Small intestine (tissue), 7 donors: ENCODE measurements at regions not wholly inside any gene's neighbourhood (a gene's known extent, or its start where the extent isn't known, plus 50 kb on each side); places are given as distances from the start of the nearest gene placed in this dataset.

ENCODE experiments used
- DNase-seq, 2 donors: peaks; one replicate each; pipeline versions ENCODE4 v3.0.0 to v3.0.0-alpha.2; 2013
- FAIRE-seq: peaks from 2 replicates; lab custom pipeline; 2012; peaks lifted over from hg19 to GRCh38; lab: Jason Lieb, UNC
- H3K27ac ChIP-seq, 3 donors: one replicate each; pipeline ENCODE4 v1.5.1; 2013; ENCODE audit warnings: low read length in 2 of 3, mild to moderate bottlenecking in 2 of 3, control low read depth in 1 of 3, inconsistent platforms in 1 of 3, low read depth in 1 of 3, moderate library complexity in 1 of 3
- H3K27me3 ChIP-seq, 3 donors: one replicate each; pipeline ENCODE4 v1.6.1; 2013; ENCODE audit warnings: low read length in 3 of 3, inconsistent platforms in 1 of 3; ENCODE audit not compliant: control insufficient read depth in 3 of 3, insufficient read depth in 3 of 3
- H3K36me3 ChIP-seq, 3 donors: one replicate each; pipeline ENCODE4 v1.6.1; 2013; ENCODE audit warnings: low read length in 3 of 3, inconsistent platforms in 1 of 3, low read depth in 1 of 3, mild to moderate bottlenecking in 1 of 3, moderate library complexity in 1 of 3; ENCODE audit not compliant: control insufficient read depth in 3 of 3, insufficient read depth in 2 of 3
- H3K4me1 ChIP-seq, 3 donors: one replicate each; pipeline ENCODE4 v1.6.1; 2013; ENCODE audit warnings: low read length in 2 of 3, inconsistent platforms in 1 of 3, low read depth in 1 of 3, mild to moderate bottlenecking in 1 of 3, moderate library complexity in 1 of 3; ENCODE audit not compliant: control insufficient read depth in 3 of 3, insufficient read depth in 2 of 3
- H3K4me3 ChIP-seq, 3 donors: one replicate each; pipeline ENCODE4 v1.5.1; 2013; ENCODE audit warnings: low read length in 3 of 3, control low read depth in 1 of 3, inconsistent platforms in 1 of 3, low read depth in 1 of 3, mild to moderate bottlenecking in 1 of 3, moderate library complexity in 1 of 3
- H3K9me3 ChIP-seq, 2 donors: one replicate each; pipeline ENCODE4 v1.6.1; 2013; ENCODE audit warnings: low read depth in 1 of 2, low read length in 1 of 2; ENCODE audit not compliant: control insufficient read depth in 2 of 2, insufficient read depth in 1 of 2
- WGBS, 3 donors: extraction: QIAGEN DNeasy Blood & Tissue Kit; methylation state at CpG; one replicate each; pipeline ENCODE4 v1.1.7; 2013; 5-methylcytosine and 5-hydroxymethylcytosine counted together
- donor health status: healthy with polysubstance abuse.
- donor health status: control.
- donor health status: control.
- donor health status: Bipolar disorder and iron deficiency.
- donor health status: healthy.

GRCh38 chr19:27890696-27891095, 1322.3 kb downstream of the UQCRFS1 start:
- H3K27ac ChIP-seq = no peak overlapping the region
- WGBS, 3 donors = 54 to 60% (median 59%) methylated on average over 5 of the region's 5 CpGs
- DNase-seq (no peak), FAIRE-seq (no peak)
- no peaks in the 10 kb centered on the region for H3K4me1 ChIP-seq
- no peak overlapping the region for H3K4me3 ChIP-seq
- no peaks in the 10 kb centered on the region for H3K36me3 ChIP-seq
- H3K27me3 ChIP-seq = no peaks in the 10 kb centered on the region
- peaks cover 0 to 29% of the 10 kb centered on the region in 2 donors for H3K9me3 ChIP-seq

- DNase-seq (no peak), FAIRE-seq (no peak)
- H3K36me3 ChIP-seq = no peaks in the 10 kb centered on the region
- no peak overlapping the region for H3K4me3 ChIP-seq
- no peaks in the 10 kb centered on the region for H3K27me3 ChIP-seq
- peaks cover 0 to 32% of the 10 kb centered on the region in 2 donors for H3K9me3 ChIP-seq
- no peak overlapping the region for H3K27ac ChIP-seq
- no peaks in the 10 kb centered on the region for H3K4me1 ChIP-seq
- WGBS, 3 donors = 55 to 68% (median 58%) methylated on average over 3 of the region's 3 CpGs
Observed at GRCh38 chr19:27890206-27890605, 1322.7 kb downstream of the UQCRFS1 start.

GRCh38 chr19:27889156-27889555, 1323.8 kb downstream of the UQCRFS1 start:
- FAIRE-seq (no peak), DNase-seq (no peak)
- 72 to 97% (median 94%) methylated on average over 3 of the region's 3 CpGs for whole genome bisulfite sequencing, 3 donors
- peaks cover 0 to 32% of the 10 kb centered on the region in 2 donors for H3K9me3 ChIP-seq
- no peaks in the 10 kb centered on the region for H3K27me3 ChIP-seq
- no peaks in the 10 kb centered on the region for H3K36me3 ChIP-seq
- no peak overlapping the region for H3K27ac ChIP-seq
- H3K4me1 ChIP-seq = no peaks in the 10 kb centered on the region
- H3K4me3 ChIP-seq = no peak overlapping the region

- H3K4me1 ChIP-seq = no peaks in the 10 kb centered on the region
- H3K27ac ChIP-seq = no peak overlapping the region
- no peak overlapping the region for H3K4me3 ChIP-seq
- peaks cover 0 to 32% of the 10 kb centered on the region in 2 donors for H3K9me3 ChIP-seq
- no peaks in the 10 kb centered on the region for H3K27me3 ChIP-seq
- 50 to 67% (median 65%) methylated on average over 2 of the region's 2 CpGs for WGBS, 3 donors
- H3K36me3 ChIP-seq = no peaks in the 10 kb centered on the region
- no peak for DNase-seq
- FAIRE-seq = no peak
Observed at GRCh38 chr19:27887946-27888345, 1325.0 kb downstream of the UQCRFS1 start.

GRCh38 chr19:27885359-27885758, 1327.6 kb downstream of the UQCRFS1 start:
- DNase-seq (no peak), FAIRE-seq (no peak)

GRCh38 chr19:27884376-27884775, 1328.6 kb downstream of the UQCRFS1 start:
- Histone ChIP-seq H3K27ac (no peak overlapping the region), H3K36me3 (no peaks in the 10 kb centered on the region), H3K27me3 (no peaks in the 10 kb centered on the region), H3K4me3 (no peak overlapping the region), H3K9me3 (peaks cover 0 to 31% of the 10 kb centered on the region in 2 donors), H3K4me1 (no peaks in the 10 kb centered on the region)
- DNase-seq (no peak), FAIRE-seq (no peak)
- WGBS, 3 donors = 86 to 88% (median 87%) methylated on average over 2 of the region's 2 CpGs

More at GRCh38 chr19:27885359-27885758, 1327.6 kb downstream of the UQCRFS1 start:
- Histone ChIP-seq H3K27me3 (no peaks in the 10 kb centered on the region), H3K4me3 (no peak overlapping the region), H3K27ac (no peak overlapping the region), H3K9me3 (peaks cover 0 to 35% of the 10 kb centered on the region in 2 donors), H3K4me1 (no peaks in the 10 kb centered on the region), H3K36me3 (no peaks in the 10 kb centered on the region)
- WGBS, 3 donors = 87 to 93% (median 89%) methylated on average over 7 of the region's 7 CpGs

GRCh38 chr19:27881213-27881612, 1331.7 kb downstream of the UQCRFS1 start:
- H3K4me3 ChIP-seq = no peak overlapping the region
- H3K9me3 ChIP-seq = peaks cover 0 to 17% of the 10 kb centered on the region in 2 donors
- H3K27me3 ChIP-seq = no peaks in the 10 kb centered on the region
- 87 to 90% (median 89%) methylated on average over 3 of the region's 3 CpGs for WGBS, 3 donors
- no peak overlapping the region for H3K27ac ChIP-seq
- no peaks in the 10 kb centered on the region for H3K36me3 ChIP-seq
- H3K4me1 ChIP-seq = no peaks in the 10 kb centered on the region
- no peak for FAIRE-seq
- no peak for DNase-seq

- Histone ChIP-seq H3K36me3 (no peaks in the 10 kb centered on the region), H3K27ac (no peak overlapping the region), H3K4me3 (no peak overlapping the region), H3K4me1 (no peaks in the 10 kb centered on the region), H3K9me3 (peaks cover 0 to 16% of the 10 kb centered on the region in 2 donors), H3K27me3 (no peaks in the 10 kb centered on the region)
- WGBS, 3 donors = 70 to 78% (median 73%) methylated on average over 6 of the region's 6 CpGs
- DNase-seq = no peak
- FAIRE-seq = no peak
Observed at GRCh38 chr19:27876976-27877512, 1335.9 kb downstream of the UQCRFS1 start.

- H3K36me3 ChIP-seq = no peaks in the 10 kb centered on the region
- no peak overlapping the region for H3K27ac ChIP-seq
- 48 to 70% (median 54%) methylated on average over 3 of the region's 3 CpGs for WGBS, 3 donors
- DNase-seq (no peak), FAIRE-seq (no peak)
- H3K27me3 ChIP-seq = no peaks in the 10 kb centered on the region
- no peak overlapping the region for H3K4me3 ChIP-seq
- H3K9me3 ChIP-seq = peaks cover 0 to 16% of the 10 kb centered on the region in 2 donors
- no peaks in the 10 kb centered on the region for H3K4me1 ChIP-seq
Observed at GRCh38 chr19:27876489-27876888, 1336.5 kb downstream of the UQCRFS1 start.
